Testis (tissue), 2 donors: ENCODE measurements at regions not wholly inside any gene's neighbourhood (a gene's known extent, or its start where the extent isn't known, plus 50 kb on each side); places are given as distances from the start of the nearest gene placed in this dataset.
"Not testable (repeated sequence)": the region's sequence is repeated elsewhere in the genome, so short reads cannot be mapped to it uniquely, and the experiment has no call there.

ENCODE experiments used
- DNase-seq: peaks from one replicate; pipeline ENCODE4 v3.0.0-alpha.2; 2019
- H3K27ac ChIP-seq, 2 donors: fragments of 200-600 bp; sonication (generic); one replicate each; pipeline ENCODE4 v1.5.1; 2019
- H3K27me3 ChIP-seq: fragments of 200-600 bp; sonication (generic); one replicate; pipeline ENCODE4 v1.5.1; 2019
- H3K36me3 ChIP-seq: fragments of 200-600 bp; sonication (generic); one replicate; pipeline ENCODE4 v1.5.1; 2017; ENCODE audit warnings: low read depth; ENCODE audit errors: missing control alignments
- H3K4me1 ChIP-seq: fragments of 200-600 bp; sonication (generic); one replicate; pipeline ENCODE4 v1.5.1; 2019
- H3K4me3 ChIP-seq, 2 donors: fragments of 200-600 bp; sonication (generic); one replicate each; pipeline ENCODE4 v1.5.1; 2017 to 2019
- H3K9me3 ChIP-seq: fragments of 200-600 bp; sonication (generic); one replicate; pipeline ENCODE4 v1.5.1; 2017
- POLR2A ChIP-seq: fragments of 450-650 bp; IDR thresholded peaks from one replicate; pipeline ENCODE4 v1.6.1; 2017; ENCODE audit warnings: antibody characterized with exemption, mild to moderate bottlenecking, moderate library complexity
- WGBS, 2 donors: methylation state at CpG; one replicate each; pipeline ENCODE4 v1.1.5; 2018; 5-methylcytosine and 5-hydroxymethylcytosine counted together
- intact Hi-C: fragments of 100-400 bp; cut with DNase I; formaldehyde crosslinking; loops from one replicate; pipeline ENCODE4 v1.15.1; 2023; ENCODE audit warnings: low total_unique reads
- TF ChIP-seq, protein P1 (sequence below), 3 experiments: fragments of 450-650 bp in 2 of 3; fragments of 200-600 bp in 1 of 3; sonication (generic) in 1 of 3; IDR thresholded peaks; one replicate each; pipeline ENCODE4 v1.5.1; 2016 to 2019; ENCODE audit warnings: antibody characterized with exemption in 3 of 3, mild to moderate bottlenecking in 2 of 3, moderate library complexity in 1 of 3

DNA sequence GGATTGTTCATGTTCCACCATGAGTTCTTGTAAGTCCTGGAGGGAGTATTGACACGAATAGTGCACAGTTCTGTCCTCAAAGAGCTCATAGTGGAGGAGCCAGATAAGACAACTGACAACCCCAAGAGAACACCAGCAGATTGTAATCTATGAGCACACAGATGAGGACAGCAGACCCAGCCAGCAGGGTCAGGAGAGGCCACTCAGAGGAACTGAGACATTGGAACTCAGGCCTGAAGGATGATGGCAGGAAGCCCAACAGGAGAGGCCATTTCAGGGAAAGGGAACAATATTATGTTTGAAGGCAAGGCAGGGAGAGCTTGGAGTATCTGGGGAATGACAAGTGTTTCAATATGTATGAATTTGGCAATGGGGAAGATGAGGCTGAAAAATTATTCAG is 63.7 kb upstream of the IPO5 start:
- Histone ChIP-seq H3K27me3 (no peaks in the 10 kb centered on the region), H3K4me1 (no peaks in the 10 kb centered on the region), H3K9me3 (no peaks in the 10 kb centered on the region), H3K4me3 (no peak overlapping the region), H3K27ac (no peak overlapping the region), H3K36me3 (no peaks in the 10 kb centered on the region)
- WGBS, 2 donors: 58 to 71% methylated on average over 1 of the region's 1 CpG
- intact Hi-C loops: no loop called here
- DNase-seq: no peak
- TF ChIP-seq, protein P1, sequence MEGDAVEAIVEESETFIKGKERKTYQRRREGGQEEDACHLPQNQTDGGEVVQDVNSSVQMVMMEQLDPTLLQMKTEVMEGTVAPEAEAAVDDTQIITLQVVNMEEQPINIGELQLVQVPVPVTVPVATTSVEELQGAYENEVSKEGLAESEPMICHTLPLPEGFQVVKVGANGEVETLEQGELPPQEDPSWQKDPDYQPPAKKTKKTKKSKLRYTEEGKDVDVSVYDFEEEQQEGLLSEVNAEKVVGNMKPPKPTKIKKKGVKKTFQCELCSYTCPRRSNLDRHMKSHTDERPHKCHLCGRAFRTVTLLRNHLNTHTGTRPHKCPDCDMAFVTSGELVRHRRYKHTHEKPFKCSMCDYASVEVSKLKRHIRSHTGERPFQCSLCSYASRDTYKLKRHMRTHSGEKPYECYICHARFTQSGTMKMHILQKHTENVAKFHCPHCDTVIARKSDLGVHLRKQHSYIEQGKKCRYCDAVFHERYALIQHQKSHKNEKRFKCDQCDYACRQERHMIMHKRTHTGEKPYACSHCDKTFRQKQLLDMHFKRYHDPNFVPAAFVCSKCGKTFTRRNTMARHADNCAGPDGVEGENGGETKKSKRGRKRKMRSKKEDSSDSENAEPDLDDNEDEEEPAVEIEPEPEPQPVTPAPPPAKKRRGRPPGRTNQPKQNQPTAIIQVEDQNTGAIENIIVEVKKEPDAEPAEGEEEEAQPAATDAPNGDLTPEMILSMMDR (IDR thresholded peaks at IDR 0.05): no peak
- TF ChIP-seq POLR2A: no peak

DNA sequence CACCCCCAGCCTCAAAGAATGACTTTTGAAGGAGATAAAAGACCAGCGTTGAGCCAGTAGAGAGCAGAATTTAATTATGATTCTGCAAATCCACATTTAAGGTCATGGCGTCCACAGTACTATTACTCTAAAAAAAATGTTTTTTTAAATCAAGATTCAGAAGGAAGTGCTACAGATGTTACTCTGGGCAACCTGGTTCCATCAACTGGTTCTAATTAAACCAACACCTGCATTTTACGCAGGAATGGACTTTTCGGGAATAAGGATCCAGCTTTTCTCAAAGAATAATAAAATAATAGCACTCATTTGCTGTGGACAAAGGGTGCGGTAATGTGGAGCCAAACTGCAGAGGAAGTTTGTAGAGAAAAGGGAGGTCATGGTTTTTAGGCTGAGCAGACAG is 62.9 kb upstream of the IPO5 start:
- intact Hi-C loops: no loop called here
- no peaks in the 10 kb centered on the region for H3K9me3 ChIP-seq
- H3K27ac ChIP-seq: no peak overlapping the region
- no peaks in the 10 kb centered on the region for H3K36me3 ChIP-seq
- H3K27me3 ChIP-seq: no peaks in the 10 kb centered on the region
- TF ChIP-seq, protein P1 (IDR thresholded peaks at IDR 0.05): no peak
- TF ChIP-seq POLR2A: no peak
- H3K4me1 ChIP-seq: no peaks in the 10 kb centered on the region
- no peak for DNase-seq
- 92 to 98% methylated on average over 5 of the region's 5 CpGs for WGBS, 2 donors
- no peak overlapping the region for H3K4me3 ChIP-seq

DNA sequence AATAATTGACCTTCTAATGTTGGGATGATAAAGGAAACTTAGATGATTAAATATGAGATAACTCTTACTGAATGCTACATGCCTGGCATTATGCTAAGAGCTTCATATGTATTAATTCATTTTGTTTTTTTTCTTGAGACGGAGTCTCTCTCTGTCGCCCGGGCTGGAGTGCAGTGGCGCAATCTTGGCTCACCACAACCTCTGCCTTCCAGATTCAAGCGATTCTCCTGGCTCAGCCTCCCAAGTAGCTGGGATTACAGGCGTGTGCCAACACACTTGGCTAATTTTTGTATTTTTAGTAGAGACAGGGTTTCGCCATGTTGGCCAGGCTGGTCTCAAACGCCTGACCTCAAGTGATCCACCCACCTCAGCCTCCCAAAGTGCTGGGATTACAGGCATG is 61.5 kb upstream of the IPO5 start:
- WGBS, 2 donors: 80 to 83% methylated on average over 8 of the region's 8 CpGs
- H3K36me3 ChIP-seq, H3K9me3 ChIP-seq, intact Hi-C loops, H3K27ac ChIP-seq, H3K4me3 ChIP-seq, H3K4me1 ChIP-seq, H3K27me3 ChIP-seq, DNase-seq: not testable (repeated sequence)

DNA sequence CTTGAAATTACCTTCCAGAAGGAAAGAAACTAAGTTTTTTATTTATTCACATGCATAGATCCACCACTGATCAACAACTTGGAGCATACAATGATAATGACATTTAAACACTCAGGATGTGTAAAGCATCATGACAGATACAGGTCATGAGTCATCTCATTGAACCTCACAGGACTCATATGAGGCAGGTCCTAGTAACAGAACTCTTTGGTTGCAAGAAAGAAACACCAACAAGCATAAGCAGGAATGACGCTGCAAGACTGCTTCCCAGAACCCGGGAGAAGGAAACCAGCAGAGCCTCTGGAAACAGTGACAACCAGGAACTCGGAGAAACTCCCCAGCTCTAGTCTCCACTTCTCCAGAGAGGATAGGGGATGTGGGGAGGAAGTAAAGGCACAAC is 60.8 kb upstream of the IPO5 start:
- H3K27ac ChIP-seq: no peak overlapping the region
- intact Hi-C loops: no loop called here
- H3K27me3 ChIP-seq: no peaks in the 10 kb centered on the region
- WGBS, 2 donors: 90 to 99% methylated on average over 3 of the region's 3 CpGs
- H3K36me3 ChIP-seq: no peaks in the 10 kb centered on the region
- no peaks in the 10 kb centered on the region for H3K9me3 ChIP-seq
- TF ChIP-seq, protein P1 (IDR thresholded peaks at IDR 0.05): no peak
- no peak for TF ChIP-seq POLR2A
- DNase-seq: no peak
- H3K4me1 ChIP-seq: no peaks in the 10 kb centered on the region
- no peak overlapping the region for H3K4me3 ChIP-seq

DNA sequence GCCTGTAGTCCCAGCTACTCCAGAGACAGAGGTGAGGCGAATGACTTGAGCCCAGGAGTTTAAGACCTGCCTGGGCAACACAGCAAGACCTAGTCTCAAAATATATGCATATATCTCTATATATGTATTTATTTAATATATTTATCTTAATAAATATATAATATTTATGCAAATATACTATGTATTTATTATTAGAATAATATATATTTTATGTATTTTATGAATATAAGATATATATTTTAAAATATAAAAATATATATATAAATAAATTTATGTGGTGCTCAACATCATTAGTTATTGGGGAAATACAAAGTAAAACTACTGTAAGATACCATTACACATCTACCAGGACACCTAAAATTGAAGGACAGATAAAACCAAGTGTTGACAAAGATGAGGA is 58.1 kb upstream of the IPO5 start:
- Histone ChIP-seq H3K4me1 (no peaks in the 10 kb centered on the region), H3K27me3 (no peaks in the 10 kb centered on the region), H3K4me3 (no peak overlapping the region), H3K9me3 (no peaks in the 10 kb centered on the region), H3K27ac (no peak overlapping the region), H3K36me3 (no peaks in the 10 kb centered on the region)
- no peak for TF ChIP-seq POLR2A
- TF ChIP-seq, protein P1 (IDR thresholded peaks at IDR 0.05): no peak
- WGBS, 2 donors: 92 to 98% methylated on average over 1 of the region's 1 CpG
- no peak for DNase-seq
- intact Hi-C loops: no loop called here
